Lower lobe of right lung (tissue), 2 donors: ENCODE measurements at regions not wholly inside any gene's neighbourhood (a gene's known extent, or its start where the extent isn't known, plus 50 kb on each side); places are given as distances from the start of the nearest gene placed in this dataset.

Experiments
- ATAC-seq, 2 donors: fragments of 200-7000 bp; cut with Tn5 transposase; one replicate each; pipeline ENCODE4 v1.9.1; 2020 to 2022; ENCODE audit warnings: mild to moderate bottlenecking in 2 of 2, moderate library complexity in 2 of 2
- DNase-seq: peaks from one replicate; pipeline ENCODE4 v3.0.0-alpha.2; 2020
- H3K27ac ChIP-seq: fragments of 200-600 bp; one replicate; pipeline ENCODE4 v1.8.0; 2022
- H3K27me3 ChIP-seq: fragments of 200-600 bp; one replicate; pipeline ENCODE4 v1.8.0; 2022; ENCODE audit warnings: low read depth
- H3K36me3 ChIP-seq: fragments of 200-600 bp; one replicate; pipeline ENCODE4 v1.8.0; 2022; ENCODE audit warnings: mild to moderate bottlenecking
- H3K4me1 ChIP-seq: fragments of 200-600 bp; one replicate; pipeline ENCODE4 v1.8.0; 2022
- H3K4me3 ChIP-seq: fragments of 200-600 bp; one replicate; pipeline ENCODE4 v1.8.0; 2022; ENCODE audit warnings: mild to moderate bottlenecking
- H3K9me3 ChIP-seq: fragments of 200-600 bp; one replicate; pipeline ENCODE4 v1.8.0; 2022
- CTCF ChIP-seq: fragments of 200-600 bp; IDR thresholded peaks from one replicate; pipeline ENCODE4 v1.8.0; 2022; ENCODE audit warnings: antibody characterized with exemption, mild to moderate bottlenecking
- intact Hi-C: fragments of 100-400 bp; cut with DNase I; formaldehyde crosslinking; loops from one replicate; pipeline ENCODE4 v1.11.0; 2022
- donor health status: DM: no; HTN: yes; CAD: no; lungs with severe emphysema.

GRCh38 chrX:97790850-97791249 is 907.1 kb downstream of the RPA4 start:
- intact Hi-C loops, result no loop called here
- ATAC-seq (no peak), DNase-seq (no peak)
- no peaks in the 10 kb centered on the region for H3K4me1 ChIP-seq
- no peak overlapping the region for H3K4me3 ChIP-seq
- no peak overlapping the region for H3K27ac ChIP-seq
- TF ChIP-seq CTCF, result no peak
- H3K27me3 ChIP-seq, result no peaks in the 10 kb centered on the region
- no peaks in the 10 kb centered on the region for H3K9me3 ChIP-seq
- H3K36me3 ChIP-seq, result no peaks in the 10 kb centered on the region

GRCh38 chrX:97797076-97797475 is 913.4 kb downstream of the RPA4 start:
- Histone ChIP-seq H3K36me3 (no peaks in the 10 kb centered on the region), H3K4me1 (no peaks in the 10 kb centered on the region), H3K4me3 (no peak overlapping the region), H3K27me3 (no peaks in the 10 kb centered on the region), H3K27ac (no peak overlapping the region), H3K9me3 (no peaks in the 10 kb centered on the region)
- intact Hi-C loops, result no loop called here
- ATAC-seq (no peak), DNase-seq (no peak)
- TF ChIP-seq CTCF, result no peak

- no peak for DNase-seq
- no peaks in the 10 kb centered on the region for H3K27me3 ChIP-seq
- intact Hi-C loops, result no loop called here
- H3K27ac ChIP-seq, result no peak overlapping the region
- ATAC-seq, result no peak
- no peaks in the 10 kb centered on the region for H3K4me1 ChIP-seq
- TF ChIP-seq CTCF, result no peak
- no peaks in the 10 kb centered on the region for H3K9me3 ChIP-seq
- no peak overlapping the region for H3K4me3 ChIP-seq
- H3K36me3 ChIP-seq, result no peaks in the 10 kb centered on the region
These were observed 922.5 kb downstream of the RPA4 start for GRCh38 chrX:97806238-97806637.

GRCh38 chrX:97806946-97807345 is 923.2 kb downstream of the RPA4 start:
- no peak for ATAC-seq
- Histone ChIP-seq H3K36me3 (no peaks in the 10 kb centered on the region), H3K27me3 (no peaks in the 10 kb centered on the region), H3K9me3 (no peaks in the 10 kb centered on the region), H3K4me3 (no peak overlapping the region), H3K27ac (no peak overlapping the region), H3K4me1 (no peaks in the 10 kb centered on the region)
- TF ChIP-seq CTCF, result no peak
- DNase-seq, result no peak
- intact Hi-C loops, result no loop called here

- Histone ChIP-seq H3K4me3 (no peak overlapping the region), H3K27ac (no peak overlapping the region), H3K9me3 (no peaks in the 10 kb centered on the region), H3K27me3 (no peaks in the 10 kb centered on the region), H3K4me1 (no peaks in the 10 kb centered on the region), H3K36me3 (no peaks in the 10 kb centered on the region)
- no peak for DNase-seq
- intact Hi-C loops, result no loop called here
- no peak for TF ChIP-seq CTCF
- no peak for ATAC-seq
These were observed 936.5 kb downstream of the RPA4 start for GRCh38 chrX:97820170-97820569.

- H3K4me1 ChIP-seq, result no peaks in the 10 kb centered on the region
- no peaks in the 10 kb centered on the region for H3K36me3 ChIP-seq
- DNase-seq (no peak), ATAC-seq (no peak)
- H3K27ac ChIP-seq, result no peak overlapping the region
- no peaks in the 10 kb centered on the region for H3K9me3 ChIP-seq
- H3K4me3 ChIP-seq, result no peak overlapping the region
- no peak for TF ChIP-seq CTCF
- intact Hi-C loops, result no loop called here
- H3K27me3 ChIP-seq, result no peaks in the 10 kb centered on the region
These were observed 944.8 kb downstream of the RPA4 start for GRCh38 chrX:97828471-97828870.
